SK-N-SH (cell line): ENCODE measurements at regions not wholly inside any gene's neighbourhood (a gene's known extent, or its start where the extent isn't known, plus 50 kb on each side); places are given as distances from the start of the nearest gene placed in this dataset.
"Not testable (repeated sequence)": the region's sequence is repeated elsewhere in the genome, so short reads cannot be mapped to it uniquely, and the experiment has no call there.

Experiments
- CTCF ChIA-PET: fragments of 300-600, 350-600 bp; formaldehyde crosslinking; extraction: SDS; loops from one replicate; lab custom pipeline; 2021; lab: Yijun Ruan, JAX
- POLR2A ChIA-PET: fragments of 350-600 bp; sonication (Branson Sonifier 250); formaldehyde crosslinking; extraction: SDS; loops from one replicate; lab custom pipeline; 2020; ENCODE audit warnings: antibody characterized with exemption, inconsistent platforms; lab: Yijun Ruan, JAX
- DNase-seq: peaks from one replicate; pipeline ENCODE4 v3.0.0; 2012
- H2AFZ ChIP-seq: fragments of 200-600 bp; sonication (generic); 2 replicates; pipeline ENCODE4 v1.8.1; 2016; ENCODE audit warnings: antibody characterized with exemption, mild to moderate bottlenecking, low read depth
- H3F3A ChIP-seq: fragments of 200-600 bp; sonication (generic); replicated peaks from 2 replicates; pipeline ENCODE3; 2016; ENCODE audit warnings: antibody characterized with exemption, mild to moderate bottlenecking; ENCODE audit not compliant: insufficient read depth
- H3K27ac ChIP-seq, 2 experiments: fragments of 200-500 bp in 1 of 2; fragments of 200-600 bp in 1 of 2; sonication (Bioruptor generic) in 1 of 2; sonication (generic), shearing (Covaris generic) in 1 of 2; 2 replicates each; pipeline versions ENCODE4 v1.5.1 to v1.6.1; 2014 to 2016; ENCODE audit warnings: low read depth in 2 of 2, inconsistent platforms in 1 of 2, low read length in 1 of 2, mild to moderate bottlenecking in 1 of 2, mixed read lengths in 1 of 2
- H3K27me3 ChIP-seq: fragments of 200-600 bp; sonication (generic), shearing (Covaris generic); 2 replicates; pipeline ENCODE4 v1.6.1; 2016; ENCODE audit warnings: mixed run types; ENCODE audit not compliant: insufficient read depth
- H3K36me3 ChIP-seq, 2 experiments: fragments of 200-500 bp in 1 of 2; fragments of 200-600 bp in 1 of 2; sonication (Bioruptor generic) in 1 of 2; sonication (generic) in 1 of 2; replicated peaks in 1 of 2; 2 replicates each; pipeline versions ENCODE3 to v1.5.1; 2014 to 2016; ENCODE audit warnings: low read length in 1 of 2, mild to moderate bottlenecking in 1 of 2; ENCODE audit not compliant: insufficient read depth in 2 of 2, control insufficient read depth in 1 of 2
- H3K4me1 ChIP-seq, 2 experiments: fragments of 200-500 bp in 1 of 2; fragments of 200-600 bp in 1 of 2; sonication (Bioruptor generic) in 1 of 2; sonication (generic), shearing (Covaris generic) in 1 of 2; 2 replicates each; pipeline versions ENCODE4 v1.5.1 to v1.6.1; 2014 to 2016; ENCODE audit warnings: low read depth in 1 of 2, low read length in 1 of 2, mixed run types in 1 of 2; ENCODE audit not compliant: insufficient read depth in 2 of 2, control insufficient read depth in 1 of 2
- H3K4me2 ChIP-seq: fragments of 200-600 bp; sonication (generic), shearing (Covaris generic); 2 replicates; pipeline ENCODE4 v1.6.1; 2017; ENCODE audit warnings: mixed run types
- H3K4me3 ChIP-seq, 2 experiments: fragments of 200-500 bp in 1 of 2; fragments of 200-600 bp in 1 of 2; sonication (Bioruptor generic) in 1 of 2; sonication (generic), shearing (Covaris generic) in 1 of 2; 2 replicates each; pipeline versions ENCODE4 v1.5.1 to v1.8.1; 2014 to 2016; ENCODE audit warnings: low read depth in 2 of 2, inconsistent platforms in 1 of 2, low read length in 1 of 2, mild to moderate bottlenecking in 1 of 2, mixed read lengths in 1 of 2, moderate library complexity in 1 of 2
- H3K79me2 ChIP-seq: fragments of 200-600 bp; sonication (generic); 2 replicates; pipeline ENCODE4 v1.8.1; 2017; ENCODE audit warnings: mild to moderate bottlenecking; ENCODE audit not compliant: insufficient read depth
- H3K9ac ChIP-seq: fragments of 200-600 bp; sonication (generic); 2 replicates; pipeline ENCODE4 v1.6.1; 2017; ENCODE audit warnings: mixed run types
- H3K9me2 ChIP-seq: fragments of 200-600 bp; sonication (generic); 2 replicates; pipeline ENCODE4 v1.6.1; 2017; ENCODE audit warnings: mixed run types
- H3K9me3 ChIP-seq: fragments of 200-600 bp; sonication (generic); 2 replicates; pipeline ENCODE4 v1.6.1; 2017; ENCODE audit warnings: mixed run types, mild to moderate bottlenecking, moderate library complexity
- H4K20me1 ChIP-seq: fragments of 200-600 bp; sonication (generic); 2 replicates; pipeline ENCODE4 v1.6.1; 2017; ENCODE audit warnings: mild to moderate bottlenecking, mixed run types; ENCODE audit not compliant: insufficient read depth
- ELF1 ChIP-seq: IDR thresholded peaks from 2 replicates; pipeline ENCODE4 v1.4.0; 2012
- FOSL2 ChIP-seq: IDR thresholded peaks from 2 replicates; pipeline ENCODE4 v1.4.0; 2012; ENCODE audit warnings: low read depth, mild to moderate bottlenecking, moderate library complexity, borderline replicate concordance
- FOXJ3 ChIP-seq: sonication (generic); formaldehyde crosslinking; IDR thresholded peaks from 2 replicates; pipeline ENCODE4 v1.5.1; 2020; ENCODE audit warnings: mild to moderate bottlenecking, missing genetic modification reagents
- GABPA ChIP-seq: IDR thresholded peaks from 2 replicates; pipeline ENCODE4 v1.4.0; 2012; ENCODE audit warnings: low read depth, mild to moderate bottlenecking
- GATA2 ChIP-seq: sonication (generic); formaldehyde crosslinking; IDR thresholded peaks from 2 replicates; pipeline ENCODE4 v1.5.0; 2020; ENCODE audit warnings: mild to moderate bottlenecking, missing genetic modification reagents
- IRF3 ChIP-seq: fragments of 150-350 bp; IDR thresholded peaks from 2 replicates; pipeline ENCODE4 v1.6.1; 2016; ENCODE audit warnings: mild to moderate bottlenecking, low read depth, low read length
- MEF2A ChIP-seq: IDR thresholded peaks from 2 replicates; pipeline ENCODE4 v1.4.0; 2012; ENCODE audit warnings: low read depth, borderline replicate concordance
- PBX3 ChIP-seq: IDR thresholded peaks from 2 replicates; pipeline ENCODE4; 2012
- RXRA ChIP-seq: IDR thresholded peaks from 2 replicates; pipeline ENCODE4 v1.4.0; 2012; ENCODE audit warnings: low read depth, mild to moderate bottlenecking, borderline replicate concordance
- SIN3A ChIP-seq: IDR thresholded peaks from 2 replicates; pipeline ENCODE4 v1.6.1; 2012; ENCODE audit warnings: low read depth, mild to moderate bottlenecking, low read length, moderate library complexity, borderline replicate concordance
- WGBS: methylation state at CpG from one replicate; pipeline ENCODE4 v1.1.6; 2017; ENCODE audit warnings: low lambda C conversion rate; 5-methylcytosine and 5-hydroxymethylcytosine counted together

- Histone ChIP-seq H3K9me3 (no peaks in the 10 kb centered on the region), H3K9ac (no peak overlapping the region; the same call in 1 of the 2 replicates), H3K27me3 (no peaks in the 10 kb centered on the region), H4K20me1 (no peaks in the 10 kb centered on the region), H3K4me3 (no peak overlapping the region), H3K4me2 (no peak overlapping the region), H3K79me2 (no peaks in the 10 kb centered on the region), H3K36me3 (no peaks in the 10 kb centered on the region), H3K4me1 (peaks cover 0 to 5% of the 10 kb centered on the region in 2 experiments; a peak in 1 of 4 replicates), H3K9me2 (no peaks in the 10 kb centered on the region), H3F3A (no peaks in the 10 kb centered on the region), H3K27ac (peak overlapping the region in 1 of 2 experiments; percentile 20; a peak in 2 of 4 replicates), H2AFZ (no peak overlapping the region)
- WGBS: 97% methylated on average over 3 of the region's 3 CpGs
- CTCF ChIA-PET: no interaction called here
- no peak for DNase-seq
- TF ChIP-seq FOXJ3 (no peak), PBX3 (no peak)
- POLR2A ChIA-PET: no interaction called here
These were observed 115.1 kb downstream of the GJA1 start for GRCh38 chr6:121550491-121551010.

GRCh38 chr6:121555201-121555600 is 119.8 kb downstream of the GJA1 start:
- DNase-seq: no peak
- no peak overlapping the region for H3K4me2 ChIP-seq
- no peak overlapping the region for H2AFZ ChIP-seq
- H3K4me1 ChIP-seq: peaks cover 0 to 11% of the 10 kb centered on the region in 2 experiments; a peak in 1 of 4 replicates
- no peaks in the 10 kb centered on the region for H3K27me3 ChIP-seq
- ChIA-PET CTCF (no interaction called here), POLR2A (no interaction called here)
- no peaks in the 10 kb centered on the region for H3F3A ChIP-seq
- H4K20me1 ChIP-seq: no peaks in the 10 kb centered on the region
- H3K9me2 ChIP-seq: no peaks in the 10 kb centered on the region
- H3K4me3 ChIP-seq: no peak overlapping the region
- TF ChIP-seq GABPA: no peak
- TF ChIP-seq FOXJ3: no peak
- TF ChIP-seq FOSL2: no peak
- TF ChIP-seq ELF1: no peak
- TF ChIP-seq PBX3: no peak
- no peak for TF ChIP-seq RXRA
- no peak for TF ChIP-seq IRF3
- TF ChIP-seq SIN3A: no peak
- no peak for TF ChIP-seq MEF2A
- no peak for TF ChIP-seq GATA2 (CRISPR knock-in tag)
- no peak overlapping the region for H3K27ac ChIP-seq
- no peaks in the 10 kb centered on the region for H3K79me2 ChIP-seq
- no peaks in the 10 kb centered on the region for H3K9me3 ChIP-seq
- WGBS: 96% methylated on average over 4 of the region's 4 CpGs
- no peaks in the 10 kb centered on the region for H3K36me3 ChIP-seq
- no peak overlapping the region for H3K9ac ChIP-seq

- H3K79me2 ChIP-seq, H3K9me3 ChIP-seq, H3K9me2 ChIP-seq, DNase-seq, POLR2A ChIA-PET, H3K36me3 ChIP-seq, H3F3A ChIP-seq, H3K4me2 ChIP-seq, H2AFZ ChIP-seq, H3K27ac ChIP-seq, H3K4me3 ChIP-seq, H3K9ac ChIP-seq, H3K27me3 ChIP-seq, H4K20me1 ChIP-seq: not testable (repeated sequence)
- CTCF ChIA-PET: interaction anchor here (1.1 kb wide), 1 partner anchor 289 kb away, joined by 3 read pairs; no protein-coding TSS in a partner anchor
- WGBS: 100% methylated on average over 3 of the region's 3 CpGs
- H3K4me1 ChIP-seq: peaks cover 0 to 11% of the 10 kb centered on the region in 2 experiments; a peak in 1 of 4 replicates
These were observed 120.7 kb downstream of the GJA1 start for GRCh38 chr6:121556149-121556548.
